SU-DHL-6 (cell line): ENCODE measurements at regions not wholly inside any gene's neighbourhood (a gene's known extent, or its start where the extent isn't known, plus 50 kb on each side); places are given as distances from the start of the nearest gene placed in this dataset.

ENCODE experiments used
- H2AFZ ChIP-seq: fragments of 200-600 bp; sonication (generic); 2 replicates; pipeline ENCODE4 v1.6.1; 2014; ENCODE audit warnings: low read depth, mild to moderate bottlenecking, moderate library complexity, mixed read lengths, antibody characterized with exemption, low read length; ENCODE audit not compliant: severe bottlenecking
- H3F3A ChIP-seq: fragments of 200-600 bp; shearing (Covaris generic); 2 replicates; pipeline ENCODE4 v1.6.0; 2016; ENCODE audit warnings: antibody characterized with exemption, mild to moderate bottlenecking; ENCODE audit not compliant: insufficient read depth
- H3K27ac ChIP-seq: fragments of 200-600 bp; sonication (generic); 2 replicates; pipeline ENCODE4 v1.5.1; 2016; ENCODE audit warnings: low read depth, mild to moderate bottlenecking, low read length, moderate library complexity, mixed read lengths
- H3K27me3 ChIP-seq: fragments of 200-600 bp; sonication (generic), shearing (Covaris generic); 2 replicates; pipeline ENCODE4 v1.6.0; 2014; ENCODE audit warnings: mild to moderate bottlenecking, low read length
- H3K36me3 ChIP-seq: fragments of 200-600 bp; sonication (generic); 2 replicates; pipeline ENCODE4 v1.6.1; 2014; ENCODE audit warnings: mild to moderate bottlenecking, low read length, mixed read lengths
- H3K4me2 ChIP-seq: fragments of 300-600, 200-600 bp; shearing (Covaris generic), sonication (generic); 2 replicates; pipeline ENCODE4 v1.6.0; 2014; ENCODE audit warnings: low read length, low read depth, mild to moderate bottlenecking; ENCODE audit not compliant: poor library complexity, severe bottlenecking
- H3K4me3 ChIP-seq: fragments of 200-600 bp; sonication (generic); 2 replicates; pipeline ENCODE4 v1.5.1; 2014; ENCODE audit warnings: antibody characterized with exemption, low read length, mild to moderate bottlenecking, mixed read lengths; ENCODE audit not compliant: insufficient read depth, poor library complexity, severe bottlenecking
- H3K79me2 ChIP-seq: fragments of 200-600 bp; sonication (generic); 2 replicates; pipeline ENCODE4 v1.6.1; 2014; ENCODE audit warnings: mild to moderate bottlenecking, low read length, moderate library complexity; ENCODE audit not compliant: insufficient read depth
- H3K9ac ChIP-seq: fragments of 200-600 bp; sonication (generic); 2 replicates; pipeline ENCODE4 v1.7.0; 2014; ENCODE audit warnings: mild to moderate bottlenecking, low read length
- H3K9me2 ChIP-seq: fragments of 200-600 bp; sonication (generic); replicated peaks from 2 replicates; pipeline ENCODE4 v1.6.1; 2014; ENCODE audit warnings: low read length; ENCODE audit not compliant: insufficient read depth
- H3K9me3 ChIP-seq: fragments of 200-600 bp; sonication (generic); 2 replicates; pipeline ENCODE4 v1.6.1; 2014; ENCODE audit warnings: low read length, mixed read lengths; ENCODE audit not compliant: insufficient read depth
- H4K20me1 ChIP-seq: fragments of 200-600 bp; sonication (generic); 2 replicates; pipeline ENCODE4 v1.6.1; 2014; ENCODE audit warnings: low read depth, mild to moderate bottlenecking, antibody characterized with exemption, low read length, moderate library complexity, mixed read lengths
- EZH2phosphoT487 ChIP-seq: fragments of 200-600 bp; sonication (generic), shearing (Covaris generic); conservative IDR thresholded peaks from 2 replicates; pipeline ENCODE4 v1.6.1; 2018; ENCODE audit warnings: mild to moderate bottlenecking, antibody characterized with exemption, low read length, moderate library complexity, mixed read lengths
- TF ChIP-seq, protein P1 (sequence below): fragments of 200-600 bp; sonication (generic); IDR thresholded peaks from one replicate; pipeline ENCODE4 v1.5.1; 2017; ENCODE audit warnings: antibody characterized with exemption, mild to moderate bottlenecking, low read length, moderate library complexity; ENCODE audit not compliant: insufficient read depth, poor library complexity, severe bottlenecking

DNA sequence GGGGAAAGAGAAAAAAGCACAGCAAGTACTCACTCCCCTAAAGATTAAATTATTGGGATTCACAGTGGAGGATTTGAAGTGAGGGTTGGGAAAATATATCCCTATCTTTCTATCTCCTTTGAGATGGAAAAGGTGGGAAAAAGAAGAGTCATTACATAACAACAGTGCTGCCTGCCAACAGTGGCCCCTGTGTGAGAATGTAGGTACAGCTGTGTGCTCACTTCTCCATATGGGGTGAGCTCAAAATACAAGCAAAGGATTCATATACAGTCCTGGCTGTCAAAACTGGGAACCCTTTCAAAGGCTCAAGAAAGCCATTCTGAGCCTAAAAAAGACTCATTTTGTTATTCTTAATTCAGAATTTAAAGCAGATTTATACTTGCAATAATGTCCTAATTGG, 458.5 kb downstream of the GPAM start:
- Histone ChIP-seq H3K4me3 (no peak overlapping the region), H3K27me3 (no peaks in the 10 kb centered on the region), H3K4me2 (no peak overlapping the region), H3K9ac (no peak overlapping the region), H3K9me2 (no peaks in the 10 kb centered on the region), H3K79me2 (no peaks in the 10 kb centered on the region), H4K20me1 (no peaks in the 10 kb centered on the region), H2AFZ (no peak overlapping the region), H3F3A (no peaks in the 10 kb centered on the region), H3K27ac (no peak overlapping the region), H3K36me3 (no peaks in the 10 kb centered on the region), H3K9me3 (no peaks in the 10 kb centered on the region)
- TF ChIP-seq EZH2phosphoT487, result no peak
- TF ChIP-seq, protein P1, sequence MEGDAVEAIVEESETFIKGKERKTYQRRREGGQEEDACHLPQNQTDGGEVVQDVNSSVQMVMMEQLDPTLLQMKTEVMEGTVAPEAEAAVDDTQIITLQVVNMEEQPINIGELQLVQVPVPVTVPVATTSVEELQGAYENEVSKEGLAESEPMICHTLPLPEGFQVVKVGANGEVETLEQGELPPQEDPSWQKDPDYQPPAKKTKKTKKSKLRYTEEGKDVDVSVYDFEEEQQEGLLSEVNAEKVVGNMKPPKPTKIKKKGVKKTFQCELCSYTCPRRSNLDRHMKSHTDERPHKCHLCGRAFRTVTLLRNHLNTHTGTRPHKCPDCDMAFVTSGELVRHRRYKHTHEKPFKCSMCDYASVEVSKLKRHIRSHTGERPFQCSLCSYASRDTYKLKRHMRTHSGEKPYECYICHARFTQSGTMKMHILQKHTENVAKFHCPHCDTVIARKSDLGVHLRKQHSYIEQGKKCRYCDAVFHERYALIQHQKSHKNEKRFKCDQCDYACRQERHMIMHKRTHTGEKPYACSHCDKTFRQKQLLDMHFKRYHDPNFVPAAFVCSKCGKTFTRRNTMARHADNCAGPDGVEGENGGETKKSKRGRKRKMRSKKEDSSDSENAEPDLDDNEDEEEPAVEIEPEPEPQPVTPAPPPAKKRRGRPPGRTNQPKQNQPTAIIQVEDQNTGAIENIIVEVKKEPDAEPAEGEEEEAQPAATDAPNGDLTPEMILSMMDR, result no peak

DNA sequence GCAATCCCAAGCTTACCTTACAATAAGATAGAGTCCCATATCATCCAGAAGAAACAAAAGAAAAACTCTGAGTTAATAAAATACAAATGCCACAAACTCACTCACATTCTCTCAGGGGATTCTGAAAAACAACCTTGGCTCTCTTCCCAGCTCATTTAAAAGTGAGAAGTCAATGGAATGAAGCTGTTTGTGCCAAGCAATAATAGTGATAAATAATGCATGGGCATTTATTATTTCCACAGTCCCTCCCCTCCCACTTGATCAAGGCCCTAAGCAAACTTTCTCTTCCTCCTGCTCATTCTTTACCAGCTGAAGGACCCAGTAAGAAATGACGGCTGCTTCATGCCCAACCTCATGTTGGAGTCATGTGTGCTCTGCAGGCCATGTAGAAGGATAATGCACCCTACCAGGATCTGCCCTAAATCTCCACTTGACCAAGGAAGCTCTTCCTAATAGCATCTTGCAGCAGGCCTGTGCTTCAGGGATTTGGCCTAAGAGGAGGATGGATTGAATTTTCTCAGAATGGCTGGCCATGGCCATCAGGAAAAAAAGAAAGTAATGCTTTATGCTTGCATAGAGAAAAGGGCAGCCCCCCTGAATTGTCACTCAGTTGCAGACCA, 451.3 kb downstream of the GPAM start:
- Histone ChIP-seq H3K36me3 (no peaks in the 10 kb centered on the region), H3F3A (no peaks in the 10 kb centered on the region), H3K9me2 (no peaks in the 10 kb centered on the region), H3K4me2 (no peak overlapping the region), H3K9me3 (no peaks in the 10 kb centered on the region), H3K27me3 (no peaks in the 10 kb centered on the region), H2AFZ (no peak overlapping the region), H3K27ac (no peak overlapping the region), H4K20me1 (no peaks in the 10 kb centered on the region), H3K4me3 (no peak overlapping the region), H3K9ac (no peak overlapping the region), H3K79me2 (no peaks in the 10 kb centered on the region)
- TF ChIP-seq EZH2phosphoT487, result no peak
- TF ChIP-seq, protein P1, result no peak

DNA sequence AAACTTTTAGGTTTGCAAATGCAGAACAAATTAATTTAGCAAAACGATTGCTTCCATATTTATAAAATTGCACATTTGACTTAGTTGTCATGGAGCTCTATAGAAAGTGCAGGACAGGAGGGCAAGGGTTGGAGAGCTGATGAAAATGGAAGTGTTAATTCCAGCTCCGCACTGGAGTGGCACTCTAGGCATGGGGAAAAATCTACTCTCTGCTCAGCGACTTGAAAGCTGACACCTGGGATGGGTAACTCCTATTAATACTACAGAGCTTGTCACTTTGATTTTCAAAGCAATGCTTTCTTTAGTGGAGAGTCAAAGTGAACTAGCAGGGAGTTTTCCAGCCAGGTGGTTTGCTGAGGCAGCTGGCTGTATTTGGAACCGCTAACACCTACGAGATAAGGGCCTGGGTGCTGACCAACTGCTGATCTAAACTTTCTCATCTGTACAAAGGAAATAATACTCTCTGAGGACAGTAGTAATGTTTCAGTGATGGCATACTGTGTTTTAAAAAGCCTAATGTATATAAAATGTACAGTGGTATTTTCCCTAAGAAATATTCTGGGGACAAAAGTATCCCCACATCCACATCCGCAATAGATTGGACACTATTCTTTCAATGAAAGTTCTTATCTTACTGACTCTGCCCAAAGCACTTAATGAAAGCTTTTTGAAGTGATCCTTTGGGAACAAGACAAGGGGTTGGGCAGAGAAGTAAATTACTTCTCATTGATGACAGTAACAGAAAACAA, 444.3 kb downstream of the GPAM start:
- H3K27me3 ChIP-seq, result no peaks in the 10 kb centered on the region
- H2AFZ ChIP-seq, result no peak overlapping the region
- no peak for TF ChIP-seq EZH2phosphoT487
- TF ChIP-seq, protein P1, result no peak
- H3F3A ChIP-seq, result no peaks in the 10 kb centered on the region
- H3K9me2 ChIP-seq, result no peaks in the 10 kb centered on the region
- H3K27ac ChIP-seq, result no peak overlapping the region
- no peak overlapping the region for H3K9ac ChIP-seq
- no peak overlapping the region for H3K4me3 ChIP-seq
- no peaks in the 10 kb centered on the region for H3K9me3 ChIP-seq
- H3K36me3 ChIP-seq, result no peaks in the 10 kb centered on the region
- H3K4me2 ChIP-seq, result no peak overlapping the region
- H3K79me2 ChIP-seq, result no peaks in the 10 kb centered on the region
- no peaks in the 10 kb centered on the region for H4K20me1 ChIP-seq
